GM23338 (cell line): ENCODE measurements at regions not wholly inside any gene's neighbourhood (a gene's known extent, or its start where the extent isn't known, plus 50 kb on each side); places are given as distances from the start of the nearest gene placed in this dataset.

Source experiments
- ATAC-seq: fragments of 200-7000 bp; cut with Tn5 transposase; 3 replicates; pipeline ENCODE4 v1.9.1; 2020
- DNase-seq: peaks from one replicate; pipeline ENCODE4 v3.0.0-alpha.2; 2015; ENCODE audit warnings: low spot score
- H2AFZ ChIP-seq: fragments of 200-600 bp; sonication (generic); 2 replicates; pipeline ENCODE4 v1.8.0; 2016; ENCODE audit warnings: antibody characterized with exemption, mild to moderate bottlenecking, moderate library complexity
- H3F3A ChIP-seq: fragments of 200-600 bp; sonication (generic); replicated peaks from 2 replicates; pipeline ENCODE4 v1.8.0; 2017; ENCODE audit warnings: antibody characterized with exemption, mixed run types, low read depth
- H3K27ac ChIP-seq: fragments of 200-600 bp; sonication (generic); 2 replicates; pipeline ENCODE4 v1.6.1; 2016; ENCODE audit warnings: low read depth
- H3K27me3 ChIP-seq: fragments of 200-600 bp; sonication (generic); 2 replicates; pipeline ENCODE4 v1.8.0; 2016; ENCODE audit warnings: mild to moderate bottlenecking, mixed run types, moderate library complexity; ENCODE audit not compliant: insufficient read depth
- H3K36me3 ChIP-seq: fragments of 200-600 bp; sonication (generic); 2 replicates; pipeline ENCODE4 v1.8.0; 2016; ENCODE audit warnings: mild to moderate bottlenecking; ENCODE audit not compliant: insufficient read depth
- H3K4me1 ChIP-seq: fragments of 200-600 bp; sonication (generic); 2 replicates; pipeline ENCODE4 v1.8.0; 2016; ENCODE audit warnings: mild to moderate bottlenecking, moderate library complexity; ENCODE audit not compliant: insufficient read depth
- H3K4me2 ChIP-seq: fragments of 200-600 bp; sonication (generic); 2 replicates; pipeline ENCODE4 v1.7.1; 2017; ENCODE audit warnings: mixed run types
- H3K4me3 ChIP-seq: fragments of 200-600 bp; sonication (generic); 2 replicates; pipeline ENCODE4 v1.6.1; 2016; ENCODE audit warnings: mixed run types
- H3K79me2 ChIP-seq: fragments of 200-600 bp; sonication (generic); replicated peaks from 2 replicates; pipeline ENCODE4 v1.8.0; 2017; ENCODE audit warnings: mild to moderate bottlenecking; ENCODE audit not compliant: insufficient read depth
- H3K9me2 ChIP-seq: fragments of 200-600 bp; sonication (generic); 2 replicates; pipeline ENCODE4 v1.8.0; 2017; ENCODE audit not compliant: insufficient read depth
- H4K20me1 ChIP-seq: fragments of 200-600 bp; sonication (generic); replicated peaks from 2 replicates; pipeline ENCODE4 v1.8.0; 2017; ENCODE audit warnings: mild to moderate bottlenecking; ENCODE audit not compliant: insufficient read depth
- H3K27ac Mint-ChIP-seq: 2 replicates; pipeline ENCODE4 v1.8.0; 2020; ENCODE audit warnings: inconsistent platforms, mild to moderate bottlenecking, moderate library complexity, mixed read lengths
- H3K27me3 Mint-ChIP-seq: 3 replicates; pipeline ENCODE4 v1.8.0; 2022; ENCODE audit warnings: low read depth, mild to moderate bottlenecking, moderate library complexity, mixed read lengths, inconsistent platforms; ENCODE audit not compliant: insufficient read depth, poor library complexity
- H3K36me3 Mint-ChIP-seq: 3 replicates; pipeline ENCODE4 v1.8.0; 2021; ENCODE audit warnings: low read depth, mild to moderate bottlenecking, inconsistent platforms, moderate library complexity, mixed read lengths
- H3K4me1 Mint-ChIP-seq: 3 replicates; pipeline ENCODE4 v1.8.0; 2020; ENCODE audit warnings: mild to moderate bottlenecking, inconsistent platforms, mixed read lengths
- H3K4me3 Mint-ChIP-seq: 3 replicates; pipeline ENCODE4 v1.8.0; 2021; ENCODE audit warnings: moderate library complexity, mild to moderate bottlenecking, inconsistent platforms, mixed read lengths
- H3K9me3 Mint-ChIP-seq: 3 replicates; pipeline ENCODE4 v1.8.0; 2020; ENCODE audit warnings: moderate library complexity, mild to moderate bottlenecking, inconsistent platforms, mixed read lengths
- CREB1 ChIP-seq: fragments of 250-450 bp; sonication (Bioruptor Pico); IDR thresholded peaks from 2 replicates; pipeline ENCODE4 v1.5.0; 2020; ENCODE audit warnings: low read depth, mild to moderate bottlenecking, moderate library complexity
- CTCF ChIP-seq, 2 experiments: fragments of 200-600 bp in 1 of 2; sonication (generic) in 1 of 2; conservative IDR thresholded peaks; 2 replicates each; pipeline versions ENCODE4 v1.5.1 to v1.6.1; 2016 to 2017; ENCODE audit warnings: antibody characterized with exemption in 2 of 2, low read depth in 2 of 2, mild to moderate bottlenecking in 2 of 2, moderate library complexity in 1 of 2
- EZH2 ChIP-seq: fragments of 200-600 bp; sonication (generic); IDR thresholded peaks from one replicate; pipeline ENCODE4 v1.8.0; 2017; ENCODE audit warnings: antibody characterized with exemption, mild to moderate bottlenecking, low read depth; ENCODE audit not compliant: unreplicated experiment
- NANOG ChIP-seq: IDR thresholded peaks from 2 replicates; pipeline ENCODE4 v1.6.1; 2016; ENCODE audit warnings: antibody characterized with exemption, borderline replicate concordance
- POLR2AphosphoS5 ChIP-seq: IDR thresholded peaks from 2 replicates; pipeline ENCODE4 v1.6.1; 2016; ENCODE audit warnings: antibody characterized with exemption, low read depth
- REST ChIP-seq: IDR thresholded peaks from one replicate; pipeline ENCODE4 v1.6.1; 2018; ENCODE audit warnings: antibody characterized with exemption; ENCODE audit not compliant: unreplicated experiment
- ZNF114 ChIP-seq: fragments of 250-450 bp; sonication (Bioruptor Pico); IDR thresholded peaks from 2 replicates; pipeline ENCODE4 v1.5.0; 2020; ENCODE audit warnings: mild to moderate bottlenecking, moderate library complexity
- ZNF331 ChIP-seq: fragments of 250-450 bp; sonication (Bioruptor Pico); IDR thresholded peaks from 2 replicates; pipeline ENCODE4 v1.5.0; 2020; ENCODE audit warnings: low read depth, mild to moderate bottlenecking, moderate library complexity
- ZNF462 ChIP-seq: fragments of 250-450 bp; sonication (Bioruptor Pico); IDR thresholded peaks from 2 replicates; pipeline ENCODE4 v1.5.0; 2020; ENCODE audit warnings: mild to moderate bottlenecking, moderate library complexity

- Histone ChIP-seq H3K4me1 (no peaks in the 10 kb centered on the region), H3K36me3 (no peaks in the 10 kb centered on the region), H3F3A (no peaks in the 10 kb centered on the region), H3K4me3 (no peak overlapping the region), H3K9me2 (0 out of 2 replicates have a peak, but pooled peaks cover 7% of the 10 kb centered on the region), H3K4me2 (no peak overlapping the region), H2AFZ (no peak overlapping the region), H3K27ac (no peak overlapping the region), H3K27me3 (no peaks in the 10 kb centered on the region), H3K79me2 (no peaks in the 10 kb centered on the region), H4K20me1 (no peaks in the 10 kb centered on the region)
- H3K27me3 Mint-ChIP-seq = peaks cover 3% of the 10 kb centered on the region
- H3K4me3 Mint-ChIP-seq = no peak overlapping the region
- H3K27ac Mint-ChIP-seq = no peak overlapping the region
- DNase-seq = no peak
- TF ChIP-seq EZH2 (no peak), ZNF114 (no peak)
- no peaks in the 10 kb centered on the region; the same call in 2 of the 3 replicates for H3K9me3 Mint-ChIP-seq
- no peaks in the 10 kb centered on the region for H3K36me3 Mint-ChIP-seq
- no peak for ATAC-seq
- H3K4me1 Mint-ChIP-seq = peaks cover 11% of the 10 kb centered on the region; the same call in 2 of the 3 replicates
Observed at GRCh38 chr9:19618816-19619215, 170.0 kb downstream of the SLC24A2 start.

GRCh38 chr9:19615036-19615624 lies 173.7 kb downstream of the SLC24A2 start:
- H2AFZ ChIP-seq = no peak overlapping the region
- H3K4me1 ChIP-seq = no peaks in the 10 kb centered on the region
- H3F3A ChIP-seq = no peaks in the 10 kb centered on the region
- no peaks in the 10 kb centered on the region for H3K36me3 ChIP-seq
- ATAC-seq = no peak
- Mint-ChIP-seq H3K4me3 (no peak overlapping the region), H3K36me3 (peaks cover 4% of the 10 kb centered on the region), H3K27ac (no peak overlapping the region), H3K4me1 (peaks cover 11% of the 10 kb centered on the region; the same call in 2 of the 3 replicates), H3K9me3 (peaks cover 3% of the 10 kb centered on the region; the same call in 2 of the 3 replicates), H3K27me3 (peaks cover 3% of the 10 kb centered on the region)
- H3K9me2 ChIP-seq = 0 out of 2 replicates have a peak, but pooled peaks cover 7% of the 10 kb centered on the region
- no peak overlapping the region for H3K4me2 ChIP-seq
- no peaks in the 10 kb centered on the region for H3K27me3 ChIP-seq
- H4K20me1 ChIP-seq = no peaks in the 10 kb centered on the region
- H3K79me2 ChIP-seq = no peaks in the 10 kb centered on the region
- no peak overlapping the region for H3K27ac ChIP-seq
- no peak for DNase-seq
- H3K4me3 ChIP-seq = no peak overlapping the region
- TF ChIP-seq EZH2 = no peak
- TF ChIP-seq CTCF (conservative IDR thresholded peaks at IDR 0.05; ENCODE audit: low read depth in 2 of 2) = no peak
- TF ChIP-seq CREB1 (CRISPR knock-in tag) = no peak
- TF ChIP-seq ZNF462 (CRISPR knock-in tag) = no peak
- TF ChIP-seq REST = no peak
- no peak for TF ChIP-seq NANOG
- TF ChIP-seq ZNF331 = no peak
- no peak for TF ChIP-seq POLR2AphosphoS5
